GM23338 (cell line): ENCODE measurements at regions not wholly inside any gene's neighbourhood (a gene's known extent, or its start where the extent isn't known, plus 50 kb on each side); places are given as distances from the start of the nearest gene placed in this dataset.

Experiments
- ATAC-seq: fragments of 200-7000 bp; cut with Tn5 transposase; 3 replicates; pipeline ENCODE4 v1.9.1; 2020
- DNase-seq: peaks from one replicate; pipeline ENCODE4 v3.0.0-alpha.2; 2015; ENCODE audit warnings: low spot score
- H2AFZ ChIP-seq: fragments of 200-600 bp; sonication (generic); 2 replicates; pipeline ENCODE4 v1.8.0; 2016; ENCODE audit warnings: antibody characterized with exemption, mild to moderate bottlenecking, moderate library complexity
- H3F3A ChIP-seq: fragments of 200-600 bp; sonication (generic); replicated peaks from 2 replicates; pipeline ENCODE4 v1.8.0; 2017; ENCODE audit warnings: antibody characterized with exemption, mixed run types, low read depth
- H3K27ac ChIP-seq: fragments of 200-600 bp; sonication (generic); 2 replicates; pipeline ENCODE4 v1.6.1; 2016; ENCODE audit warnings: low read depth
- H3K27me3 ChIP-seq: fragments of 200-600 bp; sonication (generic); 2 replicates; pipeline ENCODE4 v1.8.0; 2016; ENCODE audit warnings: mild to moderate bottlenecking, mixed run types, moderate library complexity; ENCODE audit not compliant: insufficient read depth
- H3K36me3 ChIP-seq: fragments of 200-600 bp; sonication (generic); 2 replicates; pipeline ENCODE4 v1.8.0; 2016; ENCODE audit warnings: mild to moderate bottlenecking; ENCODE audit not compliant: insufficient read depth
- H3K4me1 ChIP-seq: fragments of 200-600 bp; sonication (generic); 2 replicates; pipeline ENCODE4 v1.8.0; 2016; ENCODE audit warnings: mild to moderate bottlenecking, moderate library complexity; ENCODE audit not compliant: insufficient read depth
- H3K4me2 ChIP-seq: fragments of 200-600 bp; sonication (generic); 2 replicates; pipeline ENCODE4 v1.7.1; 2017; ENCODE audit warnings: mixed run types
- H3K4me3 ChIP-seq: fragments of 200-600 bp; sonication (generic); 2 replicates; pipeline ENCODE4 v1.6.1; 2016; ENCODE audit warnings: mixed run types
- H3K79me2 ChIP-seq: fragments of 200-600 bp; sonication (generic); replicated peaks from 2 replicates; pipeline ENCODE4 v1.8.0; 2017; ENCODE audit warnings: mild to moderate bottlenecking; ENCODE audit not compliant: insufficient read depth
- H3K9me2 ChIP-seq: fragments of 200-600 bp; sonication (generic); 2 replicates; pipeline ENCODE4 v1.8.0; 2017; ENCODE audit not compliant: insufficient read depth
- H4K20me1 ChIP-seq: fragments of 200-600 bp; sonication (generic); replicated peaks from 2 replicates; pipeline ENCODE4 v1.8.0; 2017; ENCODE audit warnings: mild to moderate bottlenecking; ENCODE audit not compliant: insufficient read depth
- H3K27ac Mint-ChIP-seq: 2 replicates; pipeline ENCODE4 v1.8.0; 2020; ENCODE audit warnings: inconsistent platforms, mild to moderate bottlenecking, moderate library complexity, mixed read lengths
- H3K27me3 Mint-ChIP-seq: 3 replicates; pipeline ENCODE4 v1.8.0; 2022; ENCODE audit warnings: low read depth, mild to moderate bottlenecking, moderate library complexity, mixed read lengths, inconsistent platforms; ENCODE audit not compliant: insufficient read depth, poor library complexity
- H3K36me3 Mint-ChIP-seq: 3 replicates; pipeline ENCODE4 v1.8.0; 2021; ENCODE audit warnings: low read depth, mild to moderate bottlenecking, inconsistent platforms, moderate library complexity, mixed read lengths
- H3K4me1 Mint-ChIP-seq: 3 replicates; pipeline ENCODE4 v1.8.0; 2020; ENCODE audit warnings: mild to moderate bottlenecking, inconsistent platforms, mixed read lengths
- H3K4me3 Mint-ChIP-seq: 3 replicates; pipeline ENCODE4 v1.8.0; 2021; ENCODE audit warnings: moderate library complexity, mild to moderate bottlenecking, inconsistent platforms, mixed read lengths
- H3K9me3 Mint-ChIP-seq: 3 replicates; pipeline ENCODE4 v1.8.0; 2020; ENCODE audit warnings: moderate library complexity, mild to moderate bottlenecking, inconsistent platforms, mixed read lengths
- CREB1 ChIP-seq: fragments of 250-450 bp; sonication (Bioruptor Pico); IDR thresholded peaks from 2 replicates; pipeline ENCODE4 v1.5.0; 2020; ENCODE audit warnings: low read depth, mild to moderate bottlenecking, moderate library complexity
- JUNB ChIP-seq: IDR thresholded peaks from one replicate; pipeline ENCODE4 v1.6.1; 2016; ENCODE audit warnings: antibody characterized with exemption; ENCODE audit not compliant: unreplicated experiment
- TF ChIP-seq, protein P1 (sequence below): IDR thresholded peaks from one replicate; pipeline ENCODE4 v1.6.1; 2018; ENCODE audit warnings: antibody characterized with exemption; ENCODE audit not compliant: unreplicated experiment
- TF ChIP-seq, protein P2 (sequence below): fragments of 250-450 bp; sonication (Bioruptor Pico); IDR thresholded peaks from 2 replicates; pipeline ENCODE4 v1.5.0; 2020; ENCODE audit warnings: mild to moderate bottlenecking, moderate library complexity

DNA sequence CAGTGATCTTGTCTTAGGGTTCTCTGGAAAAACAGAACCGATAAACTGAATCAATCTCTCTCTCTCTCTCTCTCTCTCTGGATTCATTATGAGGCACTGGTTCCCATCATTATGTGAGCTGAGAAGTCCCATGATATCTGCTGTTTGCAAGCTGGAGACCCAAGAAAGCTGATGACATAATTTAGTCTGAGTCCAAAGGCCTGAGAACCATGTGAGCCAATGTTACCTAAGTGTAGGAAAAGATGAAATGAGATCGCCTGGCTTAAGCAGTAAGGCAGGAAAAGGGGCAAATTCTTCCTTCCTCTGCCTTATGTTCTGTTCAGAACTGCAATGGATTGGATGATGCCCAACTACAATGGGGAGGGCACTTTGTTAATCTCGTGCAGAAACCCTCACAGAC is 207.4 kb downstream of the RBM46 start (continued):
- TF ChIP-seq, protein P1, sequence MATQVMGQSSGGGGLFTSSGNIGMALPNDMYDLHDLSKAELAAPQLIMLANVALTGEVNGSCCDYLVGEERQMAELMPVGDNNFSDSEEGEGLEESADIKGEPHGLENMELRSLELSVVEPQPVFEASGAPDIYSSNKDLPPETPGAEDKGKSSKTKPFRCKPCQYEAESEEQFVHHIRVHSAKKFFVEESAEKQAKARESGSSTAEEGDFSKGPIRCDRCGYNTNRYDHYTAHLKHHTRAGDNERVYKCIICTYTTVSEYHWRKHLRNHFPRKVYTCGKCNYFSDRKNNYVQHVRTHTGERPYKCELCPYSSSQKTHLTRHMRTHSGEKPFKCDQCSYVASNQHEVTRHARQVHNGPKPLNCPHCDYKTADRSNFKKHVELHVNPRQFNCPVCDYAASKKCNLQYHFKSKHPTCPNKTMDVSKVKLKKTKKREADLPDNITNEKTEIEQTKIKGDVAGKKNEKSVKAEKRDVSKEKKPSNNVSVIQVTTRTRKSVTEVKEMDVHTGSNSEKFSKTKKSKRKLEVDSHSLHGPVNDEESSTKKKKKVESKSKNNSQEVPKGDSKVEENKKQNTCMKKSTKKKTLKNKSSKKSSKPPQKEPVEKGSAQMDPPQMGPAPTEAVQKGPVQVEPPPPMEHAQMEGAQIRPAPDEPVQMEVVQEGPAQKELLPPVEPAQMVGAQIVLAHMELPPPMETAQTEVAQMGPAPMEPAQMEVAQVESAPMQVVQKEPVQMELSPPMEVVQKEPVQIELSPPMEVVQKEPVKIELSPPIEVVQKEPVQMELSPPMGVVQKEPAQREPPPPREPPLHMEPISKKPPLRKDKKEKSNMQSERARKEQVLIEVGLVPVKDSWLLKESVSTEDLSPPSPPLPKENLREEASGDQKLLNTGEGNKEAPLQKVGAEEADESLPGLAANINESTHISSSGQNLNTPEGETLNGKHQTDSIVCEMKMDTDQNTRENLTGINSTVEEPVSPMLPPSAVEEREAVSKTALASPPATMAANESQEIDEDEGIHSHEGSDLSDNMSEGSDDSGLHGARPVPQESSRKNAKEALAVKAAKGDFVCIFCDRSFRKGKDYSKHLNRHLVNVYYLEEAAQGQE: no peak
- TF ChIP-seq, protein P2, sequence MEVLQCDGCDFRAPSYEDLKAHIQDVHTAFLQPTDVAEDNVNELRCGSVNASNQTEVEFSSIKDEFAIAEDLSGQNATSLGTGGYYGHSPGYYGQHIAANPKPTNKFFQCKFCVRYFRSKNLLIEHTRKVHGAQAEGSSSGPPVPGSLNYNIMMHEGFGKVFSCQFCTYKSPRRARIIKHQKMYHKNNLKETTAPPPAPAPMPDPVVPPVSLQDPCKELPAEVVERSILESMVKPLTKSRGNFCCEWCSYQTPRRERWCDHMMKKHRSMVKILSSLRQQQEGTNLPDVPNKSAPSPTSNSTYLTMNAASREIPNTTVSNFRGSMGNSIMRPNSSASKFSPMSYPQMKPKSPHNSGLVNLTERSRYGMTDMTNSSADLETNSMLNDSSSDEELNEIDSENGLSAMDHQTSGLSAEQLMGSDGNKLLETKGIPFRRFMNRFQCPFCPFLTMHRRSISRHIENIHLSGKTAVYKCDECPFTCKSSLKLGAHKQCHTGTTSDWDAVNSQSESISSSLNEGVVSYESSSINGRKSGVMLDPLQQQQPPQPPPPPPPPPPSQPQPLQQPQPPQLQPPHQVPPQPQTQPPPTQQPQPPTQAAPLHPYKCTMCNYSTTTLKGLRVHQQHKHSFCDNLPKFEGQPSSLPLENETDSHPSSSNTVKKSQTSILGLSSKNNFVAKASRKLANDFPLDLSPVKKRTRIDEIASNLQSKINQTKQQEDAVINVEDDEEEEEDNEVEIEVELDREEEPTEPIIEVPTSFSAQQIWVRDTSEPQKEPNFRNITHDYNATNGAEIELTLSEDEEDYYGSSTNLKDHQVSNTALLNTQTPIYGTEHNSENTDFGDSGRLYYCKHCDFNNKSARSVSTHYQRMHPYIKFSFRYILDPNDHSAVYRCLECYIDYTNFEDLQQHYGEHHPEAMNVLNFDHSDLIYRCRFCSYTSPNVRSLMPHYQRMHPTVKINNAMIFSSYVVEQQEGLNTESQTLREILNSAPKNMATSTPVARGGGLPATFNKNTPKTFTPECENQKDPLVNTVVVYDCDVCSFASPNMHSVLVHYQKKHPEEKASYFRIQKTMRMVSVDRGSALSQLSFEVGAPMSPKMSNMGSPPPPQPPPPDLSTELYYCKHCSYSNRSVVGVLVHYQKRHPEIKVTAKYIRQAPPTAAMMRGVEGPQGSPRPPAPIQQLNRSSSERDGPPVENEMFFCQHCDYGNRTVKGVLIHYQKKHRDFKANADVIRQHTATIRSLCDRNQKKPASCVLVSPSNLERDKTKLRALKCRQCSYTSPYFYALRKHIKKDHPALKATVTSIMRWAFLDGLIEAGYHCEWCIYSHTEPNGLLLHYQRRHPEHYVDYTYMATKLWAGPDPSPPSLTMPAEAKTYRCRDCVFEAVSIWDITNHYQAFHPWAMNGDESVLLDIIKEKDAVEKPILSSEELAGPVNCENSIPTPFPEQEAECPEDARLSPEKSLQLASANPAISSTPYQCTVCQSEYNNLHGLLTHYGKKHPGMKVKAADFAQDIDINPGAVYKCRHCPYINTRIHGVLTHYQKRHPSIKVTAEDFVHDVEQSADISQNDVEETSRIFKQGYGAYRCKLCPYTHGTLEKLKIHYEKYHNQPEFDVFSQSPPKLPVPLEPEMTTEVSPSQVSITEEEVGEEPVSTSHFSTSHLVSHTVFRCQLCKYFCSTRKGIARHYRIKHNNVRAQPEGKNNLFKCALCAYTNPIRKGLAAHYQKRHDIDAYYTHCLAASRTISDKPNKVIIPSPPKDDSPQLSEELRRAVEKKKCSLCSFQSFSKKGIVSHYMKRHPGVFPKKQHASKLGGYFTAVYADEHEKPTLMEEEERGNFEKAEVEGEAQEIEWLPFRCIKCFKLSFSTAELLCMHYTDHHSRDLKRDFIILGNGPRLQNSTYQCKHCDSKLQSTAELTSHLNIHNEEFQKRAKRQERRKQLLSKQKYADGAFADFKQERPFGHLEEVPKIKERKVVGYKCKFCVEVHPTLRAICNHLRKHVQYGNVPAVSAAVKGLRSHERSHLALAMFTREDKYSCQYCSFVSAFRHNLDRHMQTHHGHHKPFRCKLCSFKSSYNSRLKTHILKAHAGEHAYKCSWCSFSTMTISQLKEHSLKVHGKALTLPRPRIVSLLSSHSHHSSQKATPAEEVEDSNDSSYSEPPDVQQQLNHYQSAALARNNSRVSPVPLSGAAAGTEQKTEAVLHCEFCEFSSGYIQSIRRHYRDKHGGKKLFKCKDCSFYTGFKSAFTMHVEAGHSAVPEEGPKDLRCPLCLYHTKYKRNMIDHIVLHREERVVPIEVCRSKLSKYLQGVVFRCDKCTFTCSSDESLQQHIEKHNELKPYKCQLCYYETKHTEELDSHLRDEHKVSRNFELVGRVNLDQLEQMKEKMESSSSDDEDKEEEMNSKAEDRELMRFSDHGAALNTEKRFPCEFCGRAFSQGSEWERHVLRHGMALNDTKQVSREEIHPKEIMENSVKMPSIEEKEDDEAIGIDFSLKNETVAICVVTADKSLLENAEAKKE (CRISPR knock-in tag): no peak

DNA sequence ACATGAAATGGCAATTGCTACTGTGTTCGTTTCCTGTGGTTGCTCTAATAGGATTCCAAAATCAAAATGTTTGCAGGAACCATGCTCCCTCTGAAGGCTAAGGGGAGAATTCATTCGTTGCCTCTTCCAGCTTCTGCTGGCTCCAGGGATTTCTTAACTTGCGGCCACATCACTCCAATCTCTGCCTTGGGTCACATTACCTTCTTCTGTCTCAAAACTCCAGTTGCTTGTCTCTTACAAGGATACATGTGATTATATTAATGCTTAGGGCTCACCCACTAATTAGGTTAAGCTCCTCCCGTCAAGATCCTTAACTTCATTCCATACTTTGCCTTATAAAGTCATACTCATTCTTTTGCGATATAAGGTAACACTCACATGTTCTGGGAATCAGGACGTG is 208.4 kb downstream of the RBM46 start:
- DNase-seq: peak; percentile 21
- TF ChIP-seq JUNB: no peak
- TF ChIP-seq, protein P2 (CRISPR knock-in tag): no peak
- no peak for TF ChIP-seq CREB1 (CRISPR knock-in tag)

More for the DNA sequence above, 208.4 kb downstream of the RBM46 start:
- H3K4me1 ChIP-seq: no peaks in the 10 kb centered on the region
- no peak overlapping the region for H3K27ac Mint-ChIP-seq
- no peaks in the 10 kb centered on the region for H3F3A ChIP-seq
- no peak overlapping the region for H3K4me2 ChIP-seq
- ATAC-seq: no peak; the same call in 2 of the 3 replicates
- H3K79me2 ChIP-seq: no peaks in the 10 kb centered on the region
- H3K4me1 Mint-ChIP-seq: no peaks in the 10 kb centered on the region
- no peaks in the 10 kb centered on the region for H4K20me1 ChIP-seq
- H3K4me3 Mint-ChIP-seq: no peak overlapping the region
- H3K36me3 ChIP-seq: no peaks in the 10 kb centered on the region
- H3K9me2 ChIP-seq: no peaks in the 10 kb centered on the region
- 0 out of 2 replicates have a peak overlapping the region, but pooled peaks have one; percentile 50 for H3K27ac ChIP-seq
- H3K4me3 ChIP-seq: no peak overlapping the region
- peak overlapping the region; percentile 79; the same call in 1 of the 2 replicates for H2AFZ ChIP-seq
- no peaks in the 10 kb centered on the region for H3K36me3 Mint-ChIP-seq
- H3K27me3 Mint-ChIP-seq: no peaks in the 10 kb centered on the region
- H3K9me3 Mint-ChIP-seq: no peaks in the 10 kb centered on the region
- H3K27me3 ChIP-seq: no peaks in the 10 kb centered on the region
